GM21515 (cell line): ENCODE measurements at regions not wholly inside any gene's neighbourhood (a gene's known extent, or its start where the extent isn't known, plus 50 kb on each side); places are given as distances from the start of the nearest gene placed in this dataset.

ENCODE experiments used
- ATAC-seq: cut with Tn5 transposase; IDR thresholded peaks from one replicate; pipeline ENCODE4 v1.9.1; 2021; ENCODE audit not compliant: unreplicated experiment

GRCh38 chr10:10542477-10542876, 475.2 kb upstream of the CELF2 start:
- ATAC-seq, result no peak

GRCh38 chr10:10544890-10545289, 472.8 kb upstream of the CELF2 start:
- no peak for ATAC-seq

- ATAC-seq, result no peak
Measured at GRCh38 chr10:10545771-10546170, 471.9 kb upstream of the CELF2 start.

GRCh38 chr10:10551596-10552301, 465.9 kb upstream of the CELF2 start:
- no peak for ATAC-seq

GRCh38 chr10:10552948-10553347, 464.7 kb upstream of the CELF2 start:
- no peak for ATAC-seq

- no peak for ATAC-seq
Measured at GRCh38 chr10:10564081-10564794, 453.4 kb upstream of the CELF2 start.

GRCh38 chr10:10576937-10577336, 440.7 kb upstream of the CELF2 start:
- no peak for ATAC-seq

GRCh38 chr10:10579709-10580108, 438.0 kb upstream of the CELF2 start:
- ATAC-seq, result no peak

GRCh38 chr10:10584161-10584560, 433.5 kb upstream of the CELF2 start:
- no peak for ATAC-seq

- ATAC-seq, result no peak
Measured at GRCh38 chr10:10587744-10588393, 429.8 kb upstream of the CELF2 start.

- ATAC-seq, result peak; percentile 58
Measured at GRCh38 chr10:10589540-10590303, 427.9 kb upstream of the CELF2 start.

GRCh38 chr10:10591715-10592341, 425.8 kb upstream of the CELF2 start:
- no peak for ATAC-seq

GRCh38 chr10:10596256-10596655, 421.4 kb upstream of the CELF2 start:
- ATAC-seq, result no peak

- peak; percentile 84 for ATAC-seq
Measured at GRCh38 chr10:10598297-10598696, 419.4 kb upstream of the CELF2 start.

GRCh38 chr10:10600004-10600403, 417.7 kb upstream of the CELF2 start:
- ATAC-seq, result no peak

GRCh38 chr10:10605551-10606081, 412.1 kb upstream of the CELF2 start:
- no peak for ATAC-seq

- ATAC-seq, result no peak
Measured at GRCh38 chr10:10609379-10609955, 408.2 kb upstream of the CELF2 start.

- no peak for ATAC-seq
Measured at GRCh38 chr10:10610171-10610570, 407.5 kb upstream of the CELF2 start.

- ATAC-seq, result no peak
Measured at GRCh38 chr10:10612151-10612550, 405.5 kb upstream of the CELF2 start.

GRCh38 chr10:10613656-10614244, 403.9 kb upstream of the CELF2 start:
- ATAC-seq, result no peak
